GF-D8 (cell line): ENCODE measurements at regions not wholly inside any gene's neighbourhood (a gene's known extent, or its start where the extent isn't known, plus 50 kb on each side); places are given as distances from the start of the nearest gene placed in this dataset.

ENCODE experiments used
- DNase-seq: peaks from one replicate; lab custom pipeline; 2025; lab: John Stamatoyannopoulos, UW

DNA sequence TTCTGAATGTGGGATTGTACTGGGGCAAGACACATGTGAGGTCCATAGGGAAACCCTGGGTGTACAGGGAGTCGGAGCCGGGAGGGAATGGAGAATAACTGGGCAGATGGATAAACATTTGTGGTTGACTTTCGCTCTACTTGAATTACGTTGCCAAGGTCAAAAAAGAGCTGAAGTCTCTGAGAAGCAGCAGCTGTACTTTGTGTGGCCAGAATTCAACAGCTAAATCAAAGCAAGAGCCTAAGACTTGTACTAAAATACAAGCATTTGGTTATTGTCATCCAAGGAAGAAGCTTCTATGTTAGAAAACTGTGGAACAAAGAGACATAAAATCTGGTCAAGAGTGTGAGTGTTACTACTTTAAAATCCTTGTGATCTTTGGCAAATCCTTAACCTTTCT, 457.2 kb downstream of the ARL4A start:
- no peak for DNase-seq

DNA sequence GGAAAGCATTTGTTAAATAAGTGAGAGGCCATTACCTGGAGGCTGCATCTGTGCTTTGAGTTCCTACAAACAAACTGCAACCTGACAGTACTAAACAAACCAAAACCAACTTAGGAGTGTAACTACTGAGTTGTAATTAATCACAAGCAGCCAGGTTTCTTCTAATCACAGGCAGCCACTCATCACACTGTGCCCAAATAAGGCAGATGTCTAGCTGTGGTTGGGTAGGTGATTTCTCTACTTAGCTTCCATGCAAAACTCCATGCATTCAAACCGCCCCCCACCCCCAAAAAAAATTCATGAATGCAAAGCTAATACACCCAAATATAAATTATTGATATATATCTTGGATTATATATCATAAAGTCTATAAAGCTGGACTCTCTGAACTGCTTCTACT, 461.1 kb downstream of the ARL4A start:
- no peak for DNase-seq

DNA sequence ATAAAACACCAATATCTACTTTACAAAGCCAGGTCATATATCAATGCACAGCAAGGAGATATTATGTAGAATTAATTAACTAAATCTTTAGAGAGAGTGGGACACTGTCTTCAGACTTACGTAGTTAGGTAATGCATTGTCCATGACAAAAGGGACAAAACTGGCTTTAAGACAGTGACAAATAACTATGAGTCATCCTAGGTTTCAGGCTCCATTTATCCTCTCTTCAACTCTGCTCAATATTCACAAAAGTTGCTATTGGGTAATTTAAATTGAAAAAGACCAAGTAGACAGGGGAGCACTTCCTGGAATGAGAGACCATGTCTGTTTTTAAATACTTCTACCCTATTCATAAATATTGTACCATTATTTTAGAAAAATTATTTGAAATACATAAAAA, 464.5 kb downstream of the ARL4A start:
- DNase-seq: no peak

DNA sequence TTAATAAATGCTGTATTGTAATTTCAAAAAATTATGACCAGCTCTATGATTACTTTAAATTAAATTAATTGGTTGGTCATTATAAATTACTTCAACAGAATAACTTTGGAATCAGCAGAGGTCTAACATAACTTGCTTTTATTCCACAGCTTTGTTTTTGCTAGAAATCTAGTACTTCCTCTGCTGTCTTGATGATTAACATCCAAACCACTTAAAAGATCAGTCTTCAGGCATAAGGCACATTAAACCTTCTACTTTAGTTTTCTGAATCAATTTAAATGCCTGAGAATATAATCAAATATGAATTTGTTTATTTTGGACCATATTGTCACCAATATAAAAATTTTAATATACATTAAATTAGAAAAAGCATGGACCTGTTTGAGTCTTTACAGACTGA, 465.3 kb downstream of the ARL4A start:
- no peak for DNase-seq

DNA sequence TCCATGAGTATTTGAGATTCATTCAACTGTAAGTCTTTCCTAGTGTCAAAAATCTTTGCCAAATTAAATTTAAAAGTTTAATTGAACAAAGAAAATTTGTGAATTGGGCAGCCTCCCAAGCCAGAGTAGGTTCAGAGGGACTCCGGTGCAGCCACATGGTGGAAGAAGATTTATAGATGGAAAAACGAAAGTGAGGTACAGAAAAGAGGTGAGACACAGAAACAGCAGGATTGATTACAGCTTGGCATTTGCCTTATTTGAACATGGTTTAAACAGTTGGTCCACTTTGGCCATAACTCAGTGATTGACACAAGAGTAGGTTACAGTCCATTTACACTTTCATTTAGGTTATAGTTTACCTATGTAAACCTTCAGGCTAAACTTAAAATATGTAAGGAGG, 465.8 kb downstream of the ARL4A start:
- DNase-seq: no peak

DNA sequence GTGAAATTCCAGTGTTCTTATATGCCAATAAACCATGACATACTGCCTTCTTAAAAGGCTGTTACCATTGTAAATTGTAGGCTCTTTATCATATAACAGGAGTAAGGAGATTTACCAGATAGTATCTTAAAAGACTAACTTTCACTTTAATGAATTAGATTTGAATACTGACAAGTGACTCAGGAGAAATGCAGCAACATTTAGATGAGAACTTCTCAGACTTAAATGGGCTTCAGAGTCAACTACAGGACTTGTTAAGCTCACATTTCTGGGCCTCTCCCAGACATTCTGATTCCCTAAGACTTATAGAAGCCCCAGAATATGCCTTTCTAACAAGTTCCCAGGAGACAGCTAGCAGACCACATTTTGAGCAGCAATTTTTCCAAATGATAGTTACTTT, 466.3 kb downstream of the ARL4A start:
- DNase-seq: no peak

DNA sequence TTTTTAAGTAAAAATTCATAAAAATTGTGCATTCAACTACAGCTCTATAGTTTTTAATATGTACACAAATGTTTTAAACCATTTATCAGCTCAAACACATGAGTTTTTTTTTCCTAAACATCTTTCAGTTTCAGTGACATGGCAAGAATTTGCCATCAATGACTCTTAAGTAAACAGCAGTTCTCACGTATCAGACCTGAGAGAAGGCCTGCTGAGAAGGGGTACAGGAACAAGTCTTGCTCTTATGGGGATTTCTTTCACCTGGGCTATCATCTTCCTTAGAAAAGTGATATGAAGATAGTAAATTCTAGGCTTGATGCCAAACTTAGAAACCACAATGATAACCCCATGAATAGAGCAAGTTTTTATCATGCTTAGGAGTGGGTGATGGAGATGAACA, 467.8 kb downstream of the ARL4A start:
- no peak for DNase-seq

DNA sequence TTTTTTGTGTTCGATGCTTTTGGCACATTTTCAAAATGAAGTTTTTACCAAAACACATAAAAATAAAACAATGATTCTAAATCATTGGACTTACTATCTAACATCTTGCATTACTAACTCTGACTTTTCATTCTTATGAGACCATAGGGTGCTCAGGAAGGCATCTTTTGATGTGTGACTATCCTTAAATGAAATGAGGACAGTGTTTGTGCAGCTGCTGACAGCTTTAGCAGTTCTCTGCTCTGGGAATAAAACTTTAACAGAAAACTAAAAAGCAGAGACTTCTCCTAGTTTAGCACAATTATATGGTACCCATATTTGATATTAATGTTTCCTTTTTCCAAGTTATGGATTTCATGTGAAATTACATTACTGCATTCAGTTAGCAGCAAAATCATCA, 471.6 kb downstream of the ARL4A start:
- no peak for DNase-seq

DNA sequence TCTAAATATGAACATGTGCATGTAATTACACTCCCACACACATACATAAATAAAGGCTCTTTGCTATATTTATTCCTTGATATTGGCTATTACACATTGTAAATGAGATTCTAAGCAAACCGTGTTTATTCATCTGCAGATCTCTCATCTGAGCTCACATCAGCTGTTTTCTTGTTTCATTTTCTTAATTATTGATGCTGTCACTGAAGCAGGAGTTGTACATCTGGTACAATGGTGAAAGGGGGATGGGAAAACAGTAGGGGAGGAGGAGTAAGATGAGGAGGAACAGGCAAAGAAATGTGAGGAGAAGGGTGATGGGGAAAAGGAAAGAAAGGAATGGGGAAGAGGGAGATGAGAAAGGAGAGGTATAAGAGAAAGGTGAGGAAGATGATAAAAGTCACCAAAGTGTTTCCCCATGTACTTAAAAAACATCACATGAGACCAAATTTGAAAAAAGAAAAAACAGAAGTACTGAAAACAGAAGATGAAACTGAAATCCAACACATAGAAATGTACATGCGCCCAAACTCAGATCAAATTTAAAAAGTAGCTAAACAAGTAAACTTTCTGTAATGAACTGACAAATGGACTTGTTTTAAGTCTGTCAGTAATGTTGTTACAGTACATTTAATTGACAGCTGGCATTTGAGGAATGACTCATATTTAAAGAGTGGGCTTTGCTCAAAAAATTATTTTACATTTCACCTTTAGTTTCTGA, 472.2 kb downstream of the ARL4A start:
- no peak for DNase-seq

DNA sequence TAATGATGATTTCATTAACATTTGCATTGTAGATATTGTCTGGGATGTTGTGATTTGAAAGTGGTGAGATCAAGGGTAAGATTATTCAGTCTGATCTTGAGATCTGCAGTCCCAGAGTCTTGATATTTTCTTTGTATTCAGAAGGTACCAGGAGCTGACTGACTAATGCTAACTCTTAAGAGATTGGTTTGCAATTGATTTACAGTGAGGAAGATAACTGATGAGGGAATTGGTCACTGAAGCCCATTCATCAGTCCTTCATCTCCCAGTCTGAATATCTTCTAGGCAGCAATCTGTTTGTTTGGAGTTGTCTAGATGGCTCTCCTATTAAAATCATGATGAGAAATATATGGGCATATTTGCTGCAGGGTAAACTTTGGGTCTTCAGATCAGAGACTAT, 473.7 kb downstream of the ARL4A start:
- no peak for DNase-seq

DNA sequence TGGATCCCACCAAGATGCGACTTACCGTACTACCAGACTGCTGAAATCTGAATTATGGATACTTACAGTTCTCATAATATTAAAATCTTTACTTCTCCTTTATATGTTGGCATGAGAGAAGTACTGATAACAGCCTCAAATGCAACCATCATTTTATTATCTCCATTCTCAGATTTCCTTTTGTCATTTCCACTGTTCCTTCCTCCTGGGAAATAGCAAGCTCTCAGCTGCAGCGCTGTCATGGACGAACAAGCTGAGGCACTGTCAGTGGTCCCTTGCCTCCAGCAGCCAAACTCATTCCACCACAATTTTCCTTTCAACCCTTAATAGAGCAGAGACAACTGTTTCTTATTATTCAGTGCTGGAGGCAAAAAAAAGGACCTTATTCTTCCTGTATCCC, 478.4 kb downstream of the ARL4A start:
- no peak for DNase-seq

DNA sequence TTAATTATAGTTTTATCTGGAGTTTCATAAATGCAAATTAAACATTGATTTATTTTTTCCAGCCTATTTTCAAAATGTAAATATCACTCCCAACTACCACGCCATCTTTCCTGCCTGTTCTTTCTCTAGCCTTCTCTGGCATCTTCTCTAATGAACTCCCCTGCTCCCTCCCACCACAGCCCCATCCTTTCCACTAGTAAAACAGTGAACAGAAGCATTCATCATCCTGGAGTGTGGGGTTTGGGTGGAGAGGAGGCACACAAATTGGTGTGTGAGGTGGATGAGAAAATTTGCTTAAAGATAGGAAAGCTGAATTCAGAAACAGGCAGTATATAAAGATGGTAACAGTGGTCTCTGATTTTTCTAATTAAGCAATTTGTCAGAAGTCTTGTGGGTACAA, 479.4 kb downstream of the ARL4A start:
- no peak for DNase-seq

DNA sequence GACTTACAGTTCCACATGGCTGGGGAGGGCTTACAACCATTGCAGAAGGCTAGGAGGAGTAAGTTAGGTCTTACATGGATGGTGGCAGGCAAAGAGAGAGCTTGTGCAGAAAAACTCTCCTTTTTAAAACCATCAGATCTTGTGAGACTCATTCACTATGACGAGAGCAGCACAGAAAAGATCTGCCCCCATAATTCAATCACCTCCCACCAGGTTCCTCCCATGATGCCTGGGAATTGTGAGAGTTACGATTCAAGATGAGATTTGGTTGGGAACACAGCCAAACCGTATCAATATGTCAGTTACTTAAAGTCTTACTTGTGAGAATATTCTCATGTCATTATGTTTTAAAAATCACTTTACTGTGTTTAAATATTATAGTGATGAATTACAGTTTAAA, 481.9 kb downstream of the ARL4A start:
- no peak for DNase-seq

DNA sequence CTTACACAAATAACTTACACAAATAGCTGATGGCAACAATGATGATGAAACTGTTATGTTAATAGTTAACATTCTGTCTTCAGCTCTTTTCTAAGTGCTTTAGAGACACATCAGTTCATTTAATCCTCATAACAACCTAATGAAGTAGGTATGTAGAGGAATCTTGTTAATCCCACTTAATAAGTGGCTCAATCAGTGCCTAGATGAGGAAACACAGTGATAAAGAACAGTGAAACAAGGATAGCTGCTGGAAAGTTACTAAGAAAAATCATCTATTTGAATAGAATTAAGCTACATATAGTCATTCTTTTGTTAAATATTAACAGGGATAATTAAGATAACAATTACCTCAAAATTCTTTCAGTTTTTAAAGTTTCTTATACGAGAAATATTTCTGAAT, 487.6 kb downstream of the ARL4A start:
- DNase-seq: no peak

DNA sequence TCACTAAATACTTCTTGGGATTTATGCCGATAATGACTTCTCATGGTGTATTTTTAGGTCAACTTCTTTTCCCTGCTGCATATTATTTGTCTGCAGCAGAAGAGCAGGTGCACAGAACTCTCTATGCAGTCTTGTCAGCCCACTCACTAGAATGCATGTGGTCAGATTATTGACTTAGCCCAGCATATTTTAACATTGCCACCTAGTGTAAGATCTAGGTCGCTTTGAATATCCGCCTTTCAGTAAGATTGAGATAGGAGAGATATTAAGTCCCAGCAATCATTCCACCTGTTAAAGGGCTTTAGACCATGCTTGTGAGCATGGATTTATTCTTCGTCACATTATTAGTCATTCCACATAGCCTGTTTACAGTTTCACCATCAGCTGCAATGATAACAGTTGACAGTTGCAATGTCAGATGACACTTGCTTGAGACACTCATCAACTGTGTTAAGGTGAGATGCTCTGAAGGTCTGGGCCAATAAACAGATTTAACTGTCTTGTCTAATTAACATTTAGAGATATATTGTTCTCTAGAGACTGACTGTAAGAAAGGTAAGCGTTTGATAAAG, 491.7 kb downstream of the ARL4A start:
- DNase-seq: no peak

DNA sequence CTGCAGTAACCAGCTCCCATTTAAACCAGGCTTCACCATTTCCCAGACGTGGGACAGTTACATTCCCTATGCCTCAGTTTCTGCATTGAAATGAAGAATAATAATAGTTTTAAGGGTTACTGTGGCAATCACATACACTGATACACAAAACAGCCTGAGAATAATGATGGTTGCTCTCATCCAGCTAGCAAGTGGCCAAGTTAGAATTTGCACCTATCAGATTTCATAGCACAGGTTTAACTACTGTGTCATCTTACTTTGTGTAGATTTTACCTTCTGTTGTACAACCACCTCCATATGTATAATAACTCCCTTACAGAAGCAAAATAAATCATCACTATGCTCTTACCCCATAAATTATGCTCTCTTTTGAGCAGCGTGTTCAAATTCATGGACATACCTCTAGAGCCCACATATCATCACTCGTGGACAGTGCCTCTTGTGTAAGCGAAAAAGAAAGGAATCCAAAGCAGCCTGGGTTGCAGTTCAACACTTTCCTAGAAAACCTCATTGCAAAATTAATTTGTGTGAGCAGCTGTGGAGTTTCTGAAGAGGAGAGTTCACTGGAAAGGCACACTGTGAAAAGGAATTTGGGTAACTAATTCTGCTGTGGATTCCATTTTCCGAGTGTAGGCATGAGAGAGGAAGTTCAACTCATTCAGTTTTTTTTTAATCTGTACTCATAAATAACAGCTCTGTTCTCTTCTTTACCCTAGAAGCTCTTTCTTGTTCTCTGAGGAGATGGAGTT, 492.5 kb downstream of the ARL4A start:
- no peak for DNase-seq

DNA sequence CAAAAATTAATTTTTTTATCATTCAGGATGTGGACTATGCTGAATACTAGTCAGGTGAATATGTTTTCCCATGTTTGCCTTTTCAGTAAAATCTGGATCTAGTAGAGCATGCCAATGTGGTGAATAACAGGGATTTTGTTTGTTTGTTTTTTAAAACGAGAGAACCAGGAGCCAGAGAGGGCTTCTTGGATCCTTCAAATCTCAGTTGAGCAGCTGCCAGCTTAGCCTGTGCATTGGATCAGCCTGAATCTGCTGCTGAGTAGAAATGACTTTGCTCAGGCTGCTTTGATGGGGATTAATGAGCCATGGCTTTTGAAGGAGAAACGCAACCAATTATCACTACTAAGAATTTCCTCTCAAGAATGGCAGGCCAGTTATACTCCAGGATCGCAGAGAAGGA, 493.8 kb downstream of the ARL4A start:
- no peak for DNase-seq

DNA sequence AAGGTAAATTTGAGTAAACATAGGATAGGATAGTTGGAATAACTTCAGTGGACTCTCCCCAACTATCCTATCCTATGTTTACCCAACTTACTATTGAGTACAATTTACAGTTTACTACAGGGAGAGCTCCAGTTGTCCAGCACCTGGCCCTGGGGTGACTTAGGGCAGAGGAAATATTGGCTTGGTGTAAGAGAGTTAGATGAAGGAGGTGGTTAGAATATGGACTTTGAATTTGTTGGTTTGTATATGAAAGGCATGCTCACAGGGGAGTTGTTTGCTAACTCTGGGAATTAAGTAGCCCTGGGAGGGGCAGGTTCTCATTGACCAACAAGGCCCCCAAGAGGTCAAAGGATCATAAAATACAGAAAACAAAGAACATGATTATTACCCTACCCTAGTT, 497.7 kb downstream of the ARL4A start:
- DNase-seq: no peak

DNA sequence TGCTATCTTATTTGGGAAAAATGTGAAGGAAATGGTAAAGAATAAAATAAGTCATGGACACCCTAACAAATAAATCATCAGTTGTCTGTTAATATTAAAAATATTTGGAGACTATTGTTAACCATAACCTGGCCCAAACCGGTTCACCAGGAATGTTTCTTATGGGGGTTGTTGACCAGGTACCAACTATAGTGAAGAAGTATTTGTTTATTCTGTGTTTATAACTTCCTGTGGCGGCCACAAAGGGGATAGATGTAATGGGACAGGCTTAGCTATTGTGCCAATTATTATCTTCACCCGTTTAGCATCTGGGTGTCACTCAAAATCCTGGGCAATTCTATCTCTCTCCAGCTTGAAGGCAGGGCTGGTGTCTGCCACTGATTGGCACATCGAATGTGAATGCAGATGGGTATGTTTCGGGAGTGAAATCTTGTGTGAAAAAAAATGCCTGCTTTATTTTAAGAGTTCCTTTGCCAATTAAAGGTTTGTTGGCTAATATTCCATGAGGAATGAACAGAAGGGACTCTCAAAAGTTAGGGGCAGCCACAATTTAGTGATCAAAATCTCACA, 500.9 kb downstream of the ARL4A start:
- DNase-seq: no peak

DNA sequence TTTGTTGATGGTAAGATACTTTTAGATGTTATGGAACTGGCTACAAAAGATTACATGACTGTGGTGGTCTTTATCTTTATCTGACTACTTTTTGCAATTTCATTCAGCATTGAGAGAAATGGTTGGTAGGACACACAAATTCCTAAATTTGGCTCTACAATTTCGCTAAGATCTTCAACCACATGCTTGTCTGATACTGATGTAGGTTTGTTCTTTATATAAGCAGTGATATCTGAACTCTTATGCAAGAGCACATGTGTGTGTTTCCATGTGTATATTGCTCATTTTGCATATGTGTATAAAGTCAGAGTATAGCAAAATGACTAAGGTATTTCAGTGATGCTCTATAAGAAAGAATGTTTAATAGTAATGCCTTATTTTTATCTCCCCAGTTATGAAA, 501.5 kb downstream of the ARL4A start:
- DNase-seq: no peak

DNA sequence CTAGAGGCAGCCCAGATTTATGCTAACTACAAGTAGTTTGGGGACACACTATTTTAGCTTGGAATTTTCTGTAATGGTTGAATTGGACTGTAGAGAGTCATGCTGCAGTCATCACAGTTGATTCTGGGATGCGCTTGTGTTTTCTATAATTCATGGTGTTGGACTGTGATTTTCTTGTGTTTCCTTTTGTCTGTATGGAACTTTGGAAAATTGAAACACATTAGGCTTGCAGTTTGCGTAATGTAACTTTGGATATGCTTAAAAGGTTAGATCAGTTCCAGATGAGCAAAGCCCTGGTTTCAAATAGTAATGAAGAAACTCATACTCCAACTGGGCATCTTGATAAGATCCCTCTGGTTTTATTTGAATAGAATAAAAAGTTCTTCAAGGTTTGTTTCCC, 502.2 kb downstream of the ARL4A start:
- DNase-seq: no peak

DNA sequence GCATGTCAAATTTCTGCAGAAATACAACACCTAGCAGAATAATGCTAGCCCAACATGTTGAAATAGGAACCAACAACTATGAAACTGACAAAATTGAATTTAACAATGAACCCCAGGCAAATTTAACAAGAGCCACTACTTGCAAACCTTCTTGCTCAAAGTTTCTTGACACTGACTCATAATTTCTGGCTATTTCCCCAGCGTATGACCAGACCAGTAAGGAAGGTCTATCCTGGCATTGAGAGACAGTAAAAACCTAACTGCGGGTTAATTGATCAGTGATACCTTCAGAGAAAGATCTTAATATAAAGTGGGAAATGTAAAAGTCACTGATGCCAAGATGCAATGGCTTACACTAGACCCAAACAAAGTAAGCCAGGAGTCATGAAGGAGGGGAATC, 510.1 kb downstream of the ARL4A start:
- DNase-seq: no peak

DNA sequence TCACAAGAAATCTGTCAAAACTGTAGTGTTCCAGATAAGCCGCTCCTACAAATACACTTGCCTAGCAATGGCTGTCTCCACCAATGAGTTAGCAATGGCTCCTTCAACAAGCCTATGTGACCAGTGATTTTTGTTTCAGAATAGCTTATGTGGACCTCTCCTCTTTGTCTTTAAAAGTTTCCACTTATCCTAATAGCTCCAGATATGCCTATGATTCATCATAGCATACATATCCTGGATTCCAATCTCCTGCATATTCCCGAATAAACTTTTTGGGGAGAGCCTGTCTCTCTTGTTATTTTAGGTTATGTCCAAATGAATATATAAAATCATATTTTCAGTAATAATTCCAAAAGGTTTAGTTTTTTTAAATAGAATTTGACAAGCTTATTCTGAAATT, 510.6 kb downstream of the ARL4A start:
- DNase-seq: no peak
